Mesodermal cell (in vitro differentiated cells): ENCODE measurements at regions not wholly inside any gene's neighbourhood (a gene's known extent, or its start where the extent isn't known, plus 50 kb on each side); places are given as distances from the start of the nearest gene placed in this dataset.

Source experiments
- H3K27ac ChIP-seq: 2 replicates; pipeline ENCODE4 v1.7.0; 2013; ENCODE audit warnings: mild to moderate bottlenecking, low read depth, low read length, moderate library complexity; ENCODE audit not compliant: severe bottlenecking
- H3K36me3 ChIP-seq: 2 replicates; pipeline ENCODE4 v1.7.1; 2013; ENCODE audit warnings: mild to moderate bottlenecking, low read length, moderate library complexity; ENCODE audit not compliant: control insufficient read depth, insufficient read depth
- H3K4me1 ChIP-seq: one replicate; pipeline ENCODE4 v1.7.1; 2013; ENCODE audit warnings: mild to moderate bottlenecking, low read length; ENCODE audit not compliant: insufficient read depth, control insufficient read depth, poor library complexity, severe bottlenecking
- H3K4me3 ChIP-seq: 2 replicates; pipeline ENCODE4 v1.7.0; 2013; ENCODE audit warnings: low read length, control low read depth, mild to moderate bottlenecking; ENCODE audit not compliant: insufficient read depth, poor library complexity, severe bottlenecking; ENCODE audit errors: extremely low read depth
- H3K9me3 ChIP-seq: 2 replicates; pipeline ENCODE4 v1.7.1; 2013; ENCODE audit warnings: mild to moderate bottlenecking, low read length, moderate library complexity; ENCODE audit not compliant: control insufficient read depth
- WGBS, 2 experiments: methylation state at CpG; one replicate each; pipeline ENCODE4 v1.1.5; 2013; ENCODE audit warnings: missing lambda C conversion rate in 2 of 2; ENCODE audit not compliant: insufficient coverage in 2 of 2; 5-methylcytosine and 5-hydroxymethylcytosine counted together

DNA sequence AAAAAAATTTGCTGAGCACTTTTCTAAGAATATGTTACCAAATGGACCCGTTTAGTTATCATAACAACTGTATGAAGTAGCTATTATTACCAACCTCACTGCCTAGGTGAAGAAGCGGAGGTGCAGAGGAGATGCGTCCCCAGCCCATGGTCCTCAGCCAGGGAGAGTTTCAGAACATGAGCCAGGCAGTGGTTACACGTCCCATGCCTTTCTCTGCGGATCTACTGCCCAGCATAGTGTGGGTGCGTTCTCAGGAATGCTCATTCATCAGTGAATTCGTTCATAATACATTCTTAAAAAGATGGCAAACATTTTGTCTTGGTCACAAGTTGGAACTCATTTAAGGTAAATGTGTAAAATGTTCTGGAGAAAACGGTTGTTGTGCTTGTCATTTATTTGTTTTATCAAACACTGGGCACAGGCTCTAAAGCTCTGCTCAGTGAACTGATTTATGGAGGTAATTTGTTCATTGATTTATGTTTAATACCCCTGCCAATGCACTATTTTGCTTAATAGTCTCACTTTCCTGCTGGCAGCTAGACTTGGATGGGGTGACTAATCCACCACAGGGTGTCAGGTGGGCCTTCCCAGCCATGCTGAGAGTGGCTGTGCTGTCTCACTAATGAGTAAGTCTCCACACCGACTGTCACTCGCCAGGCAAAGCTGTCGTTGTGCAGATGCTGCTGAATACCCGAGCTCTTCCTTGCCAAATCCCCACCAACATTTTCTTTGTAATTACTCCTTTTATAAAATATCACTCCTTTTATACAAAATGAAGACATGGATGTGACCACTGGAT is 248.8 kb downstream of the TENT4A start:
- Histone ChIP-seq H3K4me3 (no peak overlapping the region), H3K27ac (no peak overlapping the region), H3K4me1 (no peaks in the 10 kb centered on the region), H3K9me3 (no peaks in the 10 kb centered on the region), H3K36me3 (no peaks in the 10 kb centered on the region)
- 74 to 77% methylated on average over 8 to 11 of the region's 12 CpGs for WGBS, 2 experiments

DNA sequence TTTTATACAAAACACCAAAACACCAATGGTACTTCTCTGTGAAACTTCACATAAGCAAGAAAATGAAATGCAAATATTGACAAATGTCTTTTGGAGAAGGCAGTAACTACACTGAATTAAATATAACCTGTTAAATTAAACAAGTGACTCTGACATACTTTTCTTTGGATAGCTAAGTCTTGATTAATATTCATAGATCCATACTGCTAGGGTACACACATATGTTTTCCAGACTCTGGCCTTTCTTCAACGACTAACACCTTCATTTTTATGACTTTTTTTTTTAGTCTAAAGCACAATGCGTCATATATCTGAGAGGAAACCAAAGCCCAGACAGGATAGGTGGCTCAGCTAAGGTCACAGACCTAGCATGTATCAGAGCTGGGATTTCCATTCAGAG is 263.7 kb downstream of the TENT4A start:
- H3K27ac ChIP-seq = no peak overlapping the region
- no peaks in the 10 kb centered on the region for H3K4me1 ChIP-seq
- no peaks in the 10 kb centered on the region for H3K9me3 ChIP-seq
- H3K36me3 ChIP-seq = no peaks in the 10 kb centered on the region
- 83 to 90% methylated on average over 1 to 2 of the region's 2 CpGs for WGBS, 2 experiments
- H3K4me3 ChIP-seq = no peak overlapping the region

DNA sequence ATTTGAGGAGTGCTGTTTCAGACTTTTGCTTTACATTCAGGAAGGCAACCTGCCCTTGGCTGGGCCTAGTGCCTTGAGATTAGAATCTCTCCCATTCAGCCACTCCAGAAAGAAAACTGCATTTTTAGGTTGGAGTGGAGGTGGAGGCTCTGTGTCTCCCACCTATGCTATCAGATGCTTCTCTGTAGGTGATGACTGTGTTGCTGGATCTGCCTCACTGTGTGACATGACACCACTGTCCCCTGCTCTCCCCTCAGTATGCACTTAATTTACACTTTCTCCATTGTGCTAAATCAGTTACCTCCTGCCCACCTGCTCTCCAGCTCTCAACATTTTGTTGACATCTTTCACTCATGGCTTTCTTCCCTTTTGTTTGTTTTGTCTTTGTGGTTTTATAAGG is 265.8 kb downstream of the TENT4A start:
- H3K36me3 ChIP-seq = no peaks in the 10 kb centered on the region
- no peak overlapping the region for H3K4me3 ChIP-seq
- no peaks in the 10 kb centered on the region for H3K9me3 ChIP-seq
- no peaks in the 10 kb centered on the region for H3K4me1 ChIP-seq
- no peak overlapping the region for H3K27ac ChIP-seq

DNA sequence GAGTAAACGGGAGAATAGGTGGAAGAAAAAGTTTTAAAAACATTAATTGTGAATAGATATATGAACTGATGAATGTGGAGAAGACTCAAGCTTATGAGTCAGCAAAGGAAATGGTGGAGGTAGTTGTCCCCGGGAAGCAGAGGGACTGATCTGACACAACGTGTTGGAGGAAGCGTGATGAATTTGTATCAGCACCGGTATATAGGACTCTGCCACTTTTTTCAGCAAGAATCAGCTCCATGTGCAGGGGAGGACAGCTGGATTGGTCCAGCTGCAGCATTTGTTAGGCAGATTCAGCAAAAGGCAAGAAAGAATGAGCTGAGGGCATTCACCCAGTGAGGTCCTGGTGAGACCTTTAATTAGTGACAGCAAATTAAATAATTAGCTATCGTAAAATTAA is 276.0 kb downstream of the TENT4A start:
- 67 to 78% methylated on average over 5 of the region's 6 CpGs for WGBS, 2 experiments
- no peaks in the 10 kb centered on the region for H3K9me3 ChIP-seq
- no peak overlapping the region for H3K4me3 ChIP-seq
- H3K4me1 ChIP-seq = no peaks in the 10 kb centered on the region
- no peak overlapping the region for H3K27ac ChIP-seq
- no peaks in the 10 kb centered on the region for H3K36me3 ChIP-seq

DNA sequence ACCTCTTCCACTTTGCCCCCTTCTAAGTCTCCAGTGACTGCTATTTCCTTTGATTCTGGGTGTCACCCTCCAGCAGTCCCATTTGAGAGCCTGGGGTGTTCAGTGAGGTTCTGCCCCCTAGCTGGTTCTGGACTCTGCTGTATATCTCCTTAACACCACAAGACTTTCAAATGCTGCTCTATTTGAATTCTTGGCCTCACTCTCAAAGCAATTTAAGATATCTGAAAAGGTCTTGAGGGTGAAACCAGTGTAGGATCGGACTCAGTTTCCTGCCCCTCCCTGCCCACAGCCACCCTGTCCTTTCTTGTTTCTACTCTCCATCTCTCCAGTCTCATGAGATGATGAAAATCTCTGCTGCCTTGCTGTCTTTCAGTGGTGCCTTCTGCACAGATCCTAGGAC is 280.9 kb downstream of the TENT4A start:
- Histone ChIP-seq H3K4me1 (no peaks in the 10 kb centered on the region), H3K27ac (no peak overlapping the region), H3K9me3 (no peaks in the 10 kb centered on the region), H3K4me3 (no peak overlapping the region), H3K36me3 (no peaks in the 10 kb centered on the region)
- 91 to 100% methylated on average over 1 of the region's 1 CpG for WGBS, 2 experiments

DNA sequence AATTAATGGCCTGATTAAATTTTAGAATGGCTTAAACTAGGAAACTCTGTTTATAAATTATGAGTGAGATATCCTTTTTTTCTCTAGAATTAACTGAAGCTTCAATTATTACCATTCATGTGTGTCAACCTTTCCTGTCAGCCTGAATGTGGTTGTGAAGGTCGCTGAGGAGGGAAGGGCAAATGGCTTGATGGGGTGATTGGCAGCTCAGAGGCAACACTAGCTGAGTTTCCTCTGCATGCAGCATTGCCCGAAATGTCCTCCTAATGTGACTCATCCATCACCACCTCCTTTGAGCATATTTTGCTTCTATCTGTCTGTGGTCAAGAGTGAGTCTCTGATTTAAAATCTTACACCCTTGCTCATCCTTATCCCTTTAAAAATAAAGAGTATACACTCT is 281.9 kb downstream of the TENT4A start:
- H3K4me1 ChIP-seq = no peaks in the 10 kb centered on the region
- no peaks in the 10 kb centered on the region for H3K9me3 ChIP-seq
- WGBS, 2 experiments = 43% methylated on average over 1 of the region's 2 CpGs
- no peak overlapping the region for H3K4me3 ChIP-seq
- H3K27ac ChIP-seq = no peak overlapping the region
- H3K36me3 ChIP-seq = no peaks in the 10 kb centered on the region

DNA sequence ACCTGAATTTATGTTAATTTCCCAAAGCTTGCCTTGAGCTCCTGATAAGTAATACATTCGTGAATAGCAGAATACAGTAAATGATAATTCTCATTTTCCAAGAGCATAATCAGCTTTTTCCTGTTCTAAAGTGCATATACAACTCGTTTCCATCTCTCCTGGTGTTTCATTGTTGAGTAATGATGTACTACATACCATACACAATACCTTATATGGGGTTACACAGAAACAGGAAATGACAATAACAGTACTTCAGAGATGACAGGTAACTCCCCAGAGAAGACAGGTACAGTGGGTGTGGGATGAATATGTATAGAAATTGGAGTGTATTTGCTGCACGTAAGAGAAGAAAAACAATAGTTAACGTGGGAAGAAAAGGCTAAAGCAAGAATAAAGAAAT is 287.1 kb downstream of the TENT4A start:
- no peak overlapping the region for H3K4me3 ChIP-seq
- WGBS, 2 experiments = 79% methylated on average over 2 of the region's 4 CpGs; no CpG with 5 or more reads in 1 of the 2 experiments

DNA sequence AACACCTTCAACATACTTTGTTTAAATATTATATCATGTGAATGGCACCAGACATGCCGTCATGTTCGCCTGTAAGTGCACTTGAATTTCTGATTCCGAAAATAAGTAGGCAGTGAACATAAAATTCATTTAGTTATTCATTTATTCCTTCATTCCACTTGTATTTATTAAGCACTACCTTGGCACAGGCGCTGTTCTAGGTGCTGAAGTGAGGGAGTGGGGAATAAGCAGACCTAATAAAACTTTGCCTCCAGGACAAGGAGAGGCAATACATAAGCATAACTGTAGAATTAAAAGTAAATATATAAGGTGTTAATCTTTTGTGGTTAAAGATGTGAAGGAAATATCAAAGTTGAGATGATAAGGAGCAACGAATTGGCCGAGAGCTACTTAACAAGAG is 297.4 kb downstream of the TENT4A start:
- no peaks in the 10 kb centered on the region for H3K9me3 ChIP-seq
- no peak overlapping the region for H3K27ac ChIP-seq
- no peaks in the 10 kb centered on the region for H3K36me3 ChIP-seq
- no peak overlapping the region for H3K4me3 ChIP-seq
- WGBS, 2 experiments = 79 to 86% methylated on average over 2 of the region's 6 CpGs
- H3K4me1 ChIP-seq = no peaks in the 10 kb centered on the region

More for the DNA sequence above, 287.1 kb downstream of the TENT4A start:
- Histone ChIP-seq H3K9me3 (no peaks in the 10 kb centered on the region), H3K27ac (no peak overlapping the region), H3K4me1 (no peaks in the 10 kb centered on the region), H3K36me3 (no peaks in the 10 kb centered on the region)

DNA sequence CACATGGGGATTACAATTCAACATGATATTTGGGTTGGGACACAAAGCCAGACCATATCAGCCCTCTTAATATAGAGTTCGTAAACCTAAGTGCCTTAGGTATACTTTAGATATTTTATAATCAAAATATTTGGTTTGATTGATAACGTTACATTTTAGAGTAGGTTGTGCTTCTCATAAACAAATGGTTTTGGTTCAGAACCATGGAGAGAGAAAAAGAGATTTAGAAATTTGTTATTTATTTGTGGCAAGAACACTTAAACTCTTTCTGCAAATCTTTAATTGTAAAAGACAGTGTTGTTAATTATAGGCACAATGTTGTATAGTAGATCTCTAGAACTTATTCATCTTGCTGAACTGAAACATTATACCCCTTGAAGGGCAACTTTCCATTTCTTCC is 298.8 kb downstream of the TENT4A start:
- H3K4me1 ChIP-seq = no peaks in the 10 kb centered on the region
- no peaks in the 10 kb centered on the region for H3K36me3 ChIP-seq
- no peaks in the 10 kb centered on the region for H3K9me3 ChIP-seq
- H3K4me3 ChIP-seq = no peak overlapping the region
- no peak overlapping the region for H3K27ac ChIP-seq
- no CpG with 5 or more reads among the region's 2 CpGs for WGBS, 2 experiments

DNA sequence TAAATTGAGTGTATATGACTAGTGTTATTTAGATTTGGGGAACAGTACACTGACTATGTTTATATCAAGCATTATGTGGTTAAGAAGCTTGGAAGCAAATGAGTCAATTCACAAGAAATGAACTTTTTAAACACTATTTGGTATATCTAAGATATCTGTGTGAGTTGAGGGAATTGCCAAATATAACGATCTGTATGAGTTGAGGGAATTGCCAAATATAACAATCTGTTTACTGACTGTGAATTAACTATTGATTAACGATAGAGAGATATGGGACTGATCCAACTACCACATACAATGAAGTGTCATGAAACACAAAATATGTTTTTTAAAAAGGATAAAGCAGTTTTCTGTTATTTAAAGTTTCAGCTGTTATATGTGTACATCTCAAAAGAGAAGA is 301.4 kb downstream of the TENT4A start:
- Histone ChIP-seq H3K4me1 (no peaks in the 10 kb centered on the region), H3K4me3 (no peak overlapping the region)
- WGBS, 2 experiments = no CpG with 5 or more reads among the region's 2 CpGs

DNA sequence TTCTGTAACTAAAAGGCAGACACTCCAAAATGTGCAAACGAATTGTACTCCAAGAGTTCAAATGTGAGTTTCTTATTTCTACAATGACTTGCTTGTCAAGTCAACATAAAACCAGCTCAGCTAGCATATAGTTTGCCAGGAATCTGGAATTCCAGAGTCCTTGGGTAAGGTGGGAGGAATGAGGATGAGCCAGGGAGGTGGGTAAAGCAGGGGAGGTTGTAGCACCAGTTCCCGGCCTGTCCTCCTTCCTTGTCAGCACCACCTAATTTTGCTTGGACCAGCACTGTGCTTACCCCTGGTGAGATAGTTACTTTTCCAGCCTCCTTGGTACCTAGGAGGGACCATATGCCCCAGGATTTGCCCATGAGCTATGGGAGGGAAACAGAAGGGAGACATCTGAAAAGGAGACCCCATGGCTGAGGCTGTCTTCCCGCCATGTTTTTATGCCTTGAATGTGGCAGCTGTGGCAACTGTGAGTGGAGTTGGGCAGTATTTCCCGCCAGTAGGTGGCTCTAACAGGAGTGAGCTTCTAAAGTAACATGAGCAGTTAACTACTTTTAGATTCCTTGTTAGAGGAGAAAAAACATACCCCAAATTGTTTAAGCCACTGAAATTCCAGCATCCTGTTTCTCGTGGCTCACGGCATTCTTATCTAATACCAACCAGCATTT is 302.5 kb downstream of the TENT4A start:
- no peaks in the 10 kb centered on the region for H3K9me3 ChIP-seq
- H3K4me3 ChIP-seq = no peak overlapping the region
- no peak overlapping the region for H3K27ac ChIP-seq
- WGBS, 2 experiments = 56 to 73% methylated on average over 3 to 4 of the region's 6 CpGs
- no peaks in the 10 kb centered on the region for H3K36me3 ChIP-seq
- H3K4me1 ChIP-seq = no peaks in the 10 kb centered on the region

More for the DNA sequence above, 301.4 kb downstream of the TENT4A start:
- Histone ChIP-seq H3K9me3 (no peaks in the 10 kb centered on the region), H3K27ac (no peak overlapping the region), H3K36me3 (no peaks in the 10 kb centered on the region)
